K562 (cell line): ENCODE measurements at regions not wholly inside any gene's neighbourhood (a gene's known extent, or its start where the extent isn't known, plus 50 kb on each side); places are given as distances from the start of the nearest gene placed in this dataset.

ENCODE experiments used
- BCL6 ChIP-seq: fragments of 250-450 bp; sonication (Bioruptor Pico); IDR thresholded peaks from 2 replicates; pipeline ENCODE4 v1.4.0; 2020
- COPS2 ChIP-seq: fragments of 450-650 bp; conservative IDR thresholded peaks from 2 replicates; pipeline ENCODE4 v1.6.1; 2016; ENCODE audit warnings: mild to moderate bottlenecking, moderate library complexity
- HDAC6 ChIP-seq: IDR thresholded peaks from 2 replicates; pipeline ENCODE4 v1.6.1; 2012; ENCODE audit warnings: low read depth, mild to moderate bottlenecking, control low read depth, inconsistent platforms, low read length, moderate library complexity
- HNRNPH1 ChIP-seq: fragments of 200-400 bp; formaldehyde crosslinking; optimal IDR thresholded peaks from 2 replicates; pipeline ENCODE3; 2017; ENCODE audit warnings: low read depth, mild to moderate bottlenecking, low read length, moderate library complexity
- KLF6 ChIP-seq: fragments of 250-450 bp; sonication (Bioruptor Pico); IDR thresholded peaks from 2 replicates; pipeline ENCODE4 v1.4.0; 2020; ENCODE audit warnings: mild to moderate bottlenecking, moderate library complexity, borderline replicate concordance
- MIER1 ChIP-seq: fragments of 450-650 bp; IDR thresholded peaks from 2 replicates; pipeline ENCODE4 v1.6.1; 2016; ENCODE audit warnings: antibody characterized with exemption, mild to moderate bottlenecking, low read depth
- PHF21A ChIP-seq: fragments of 450-650 bp; IDR thresholded peaks from 2 replicates; pipeline ENCODE4 v1.6.1; 2017; ENCODE audit warnings: low read depth, borderline replicate concordance
- RUNX1 ChIP-seq: sonication (generic); IDR thresholded peaks from 2 replicates; pipeline ENCODE4 v1.6.1; 2016; ENCODE audit warnings: antibody characterized with exemption, low read depth
- SMAD2 ChIP-seq: fragments of 150-350 bp; IDR thresholded peaks from 2 replicates; pipeline ENCODE4 v1.6.1; 2014; ENCODE audit warnings: low read depth, mild to moderate bottlenecking, low read length
- SMAD4 ChIP-seq: fragments of 250-450 bp; sonication (Bioruptor Pico); conservative IDR thresholded peaks from 2 replicates; pipeline ENCODE4 v1.8.0; 2021; ENCODE audit warnings: inconsistent platforms, mild to moderate bottlenecking, moderate library complexity
- XRCC4 ChIP-seq: IDR thresholded peaks from one replicate; pipeline ENCODE4 v1.6.1; 2011; ENCODE audit not compliant: insufficient read depth, insufficient read length; ENCODE audit errors: extremely low read depth
- ZNF668 ChIP-seq: fragments of 250-450 bp; sonication (Bioruptor Pico); IDR thresholded peaks from 2 replicates; pipeline ENCODE4 v1.8.0; 2022; ENCODE audit warnings: mild to moderate bottlenecking, inconsistent platforms
- TF ChIP-seq, protein P1 (sequence below): fragments of 250-450 bp; sonication (Bioruptor Pico); IDR thresholded peaks from 2 replicates; pipeline ENCODE4 v1.9.0; 2021; ENCODE audit warnings: mild to moderate bottlenecking
- TF ChIP-seq, protein P2 (sequence below): fragments of 250-450 bp; sonication (Bioruptor Pico); IDR thresholded peaks from 2 replicates; pipeline ENCODE4 v1.6.1; 2021; ENCODE audit warnings: mild to moderate bottlenecking
- TF ChIP-seq, protein P3 (sequence below): fragments of 450-650 bp; formaldehyde crosslinking; IDR thresholded peaks from 2 replicates; pipeline ENCODE4 v1.4.0; 2022; ENCODE audit warnings: mild to moderate bottlenecking, moderate library complexity
- TF ChIP-seq, protein P4 (sequence below): sonication (generic); formaldehyde crosslinking; IDR thresholded peaks from 2 replicates; pipeline ENCODE4 v1.8.0; 2023; ENCODE audit warnings: mild to moderate bottlenecking, missing genetic modification reagents
- TF ChIP-seq, protein P5 (sequence below): fragments of 450-650 bp; IDR thresholded peaks from 2 replicates; pipeline ENCODE4 v1.6.1; 2016; ENCODE audit warnings: missing biosample characterization, missing genetic modification characterization
- TF ChIP-seq, protein P6 (sequence below): sonication (generic); formaldehyde crosslinking; IDR thresholded peaks from 2 replicates; pipeline ENCODE4 v1.8.0; 2022; ENCODE audit warnings: mild to moderate bottlenecking, missing genetic modification reagents

DNA sequence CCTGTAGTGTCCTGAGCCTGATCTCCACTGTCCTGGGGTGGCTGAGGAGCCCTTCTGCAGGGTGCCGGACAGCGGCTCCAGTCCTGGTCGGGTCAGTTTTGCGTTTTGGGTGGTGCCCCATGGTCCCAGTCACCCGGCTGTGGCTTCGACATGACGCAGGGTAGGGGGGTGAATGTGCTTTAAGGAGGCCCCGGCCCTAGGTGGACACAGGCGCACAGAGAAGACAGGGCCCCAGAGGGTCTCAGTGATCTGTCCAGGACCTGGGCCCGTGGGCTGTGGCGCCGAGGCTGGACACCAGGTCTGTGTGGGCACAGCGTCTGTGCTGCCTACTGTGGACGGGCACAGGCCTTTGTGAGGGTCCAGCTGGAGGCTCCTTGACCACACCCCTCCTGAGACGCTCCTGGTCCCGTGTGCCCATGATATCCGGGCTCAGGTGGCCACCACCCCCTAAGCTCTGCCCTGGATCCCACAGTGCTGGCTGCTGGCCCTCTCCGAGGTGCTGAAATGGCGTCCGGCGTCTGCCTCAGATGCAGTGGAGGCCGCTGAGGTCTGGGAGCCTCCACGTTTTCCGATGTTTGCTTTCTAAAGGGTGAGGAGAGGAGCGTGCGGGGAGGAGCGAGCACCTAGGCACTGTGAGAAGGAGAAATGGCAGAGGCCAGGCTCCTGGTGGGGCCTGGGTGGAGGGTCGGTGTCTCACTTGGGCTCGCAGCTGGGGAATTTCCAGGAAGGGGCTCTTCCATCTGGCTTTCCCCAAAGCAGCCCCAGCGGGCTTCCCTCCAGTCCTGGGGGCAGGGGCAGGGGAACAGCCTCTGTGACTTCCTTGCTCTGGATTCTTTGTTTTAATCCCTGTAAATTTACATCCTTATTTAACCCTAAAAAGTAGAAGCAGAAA, 56.1 kb upstream of the ACSF3 start (continued):
- TF ChIP-seq, protein P1, sequence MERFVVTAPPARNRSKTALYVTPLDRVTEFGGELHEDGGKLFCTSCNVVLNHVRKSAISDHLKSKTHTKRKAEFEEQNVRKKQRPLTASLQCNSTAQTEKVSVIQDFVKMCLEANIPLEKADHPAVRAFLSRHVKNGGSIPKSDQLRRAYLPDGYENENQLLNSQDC: no peak
- TF ChIP-seq, protein P2, sequence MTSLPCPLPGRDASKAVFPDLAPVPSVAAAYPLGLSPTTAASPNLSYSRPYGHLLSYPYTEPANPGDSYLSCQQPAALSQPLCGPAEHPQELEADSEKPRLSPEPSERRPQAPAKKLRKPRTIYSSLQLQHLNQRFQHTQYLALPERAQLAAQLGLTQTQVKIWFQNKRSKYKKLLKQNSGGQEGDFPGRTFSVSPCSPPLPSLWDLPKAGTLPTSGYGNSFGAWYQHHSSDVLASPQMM (CRISPR knock-in tag): no peak
- no peak for TF ChIP-seq HDAC6
- no peak for TF ChIP-seq BCL6 (CRISPR knock-in tag)
- TF ChIP-seq, protein P3, sequence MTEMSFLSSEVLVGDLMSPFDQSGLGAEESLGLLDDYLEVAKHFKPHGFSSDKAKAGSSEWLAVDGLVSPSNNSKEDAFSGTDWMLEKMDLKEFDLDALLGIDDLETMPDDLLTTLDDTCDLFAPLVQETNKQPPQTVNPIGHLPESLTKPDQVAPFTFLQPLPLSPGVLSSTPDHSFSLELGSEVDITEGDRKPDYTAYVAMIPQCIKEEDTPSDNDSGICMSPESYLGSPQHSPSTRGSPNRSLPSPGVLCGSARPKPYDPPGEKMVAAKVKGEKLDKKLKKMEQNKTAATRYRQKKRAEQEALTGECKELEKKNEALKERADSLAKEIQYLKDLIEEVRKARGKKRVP (CRISPR knock-in tag): no peak
- TF ChIP-seq ZNF668 (CRISPR knock-in tag): no peak
- TF ChIP-seq, protein P4, sequence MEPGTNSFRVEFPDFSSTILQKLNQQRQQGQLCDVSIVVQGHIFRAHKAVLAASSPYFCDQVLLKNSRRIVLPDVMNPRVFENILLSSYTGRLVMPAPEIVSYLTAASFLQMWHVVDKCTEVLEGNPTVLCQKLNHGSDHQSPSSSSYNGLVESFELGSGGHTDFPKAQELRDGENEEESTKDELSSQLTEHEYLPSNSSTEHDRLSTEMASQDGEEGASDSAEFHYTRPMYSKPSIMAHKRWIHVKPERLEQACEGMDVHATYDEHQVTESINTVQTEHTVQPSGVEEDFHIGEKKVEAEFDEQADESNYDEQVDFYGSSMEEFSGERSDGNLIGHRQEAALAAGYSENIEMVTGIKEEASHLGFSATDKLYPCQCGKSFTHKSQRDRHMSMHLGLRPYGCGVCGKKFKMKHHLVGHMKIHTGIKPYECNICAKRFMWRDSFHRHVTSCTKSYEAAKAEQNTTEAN (CRISPR knock-in tag): no peak
- peak; percentile 97 for TF ChIP-seq MIER1
- no peak for TF ChIP-seq COPS2
- TF ChIP-seq PHF21A: no peak
- 0 out of 2 replicates have a peak, but pooled peaks have one; percentile 47 for TF ChIP-seq RUNX1
- TF ChIP-seq XRCC4: no peak
- TF ChIP-seq SMAD2: no peak
- TF ChIP-seq, protein P5, sequence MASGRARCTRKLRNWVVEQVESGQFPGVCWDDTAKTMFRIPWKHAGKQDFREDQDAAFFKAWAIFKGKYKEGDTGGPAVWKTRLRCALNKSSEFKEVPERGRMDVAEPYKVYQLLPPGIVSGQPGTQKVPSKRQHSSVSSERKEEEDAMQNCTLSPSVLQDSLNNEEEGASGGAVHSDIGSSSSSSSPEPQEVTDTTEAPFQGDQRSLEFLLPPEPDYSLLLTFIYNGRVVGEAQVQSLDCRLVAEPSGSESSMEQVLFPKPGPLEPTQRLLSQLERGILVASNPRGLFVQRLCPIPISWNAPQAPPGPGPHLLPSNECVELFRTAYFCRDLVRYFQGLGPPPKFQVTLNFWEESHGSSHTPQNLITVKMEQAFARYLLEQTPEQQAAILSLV: no peak
- no peak for TF ChIP-seq HNRNPH1
- TF ChIP-seq, protein P6, sequence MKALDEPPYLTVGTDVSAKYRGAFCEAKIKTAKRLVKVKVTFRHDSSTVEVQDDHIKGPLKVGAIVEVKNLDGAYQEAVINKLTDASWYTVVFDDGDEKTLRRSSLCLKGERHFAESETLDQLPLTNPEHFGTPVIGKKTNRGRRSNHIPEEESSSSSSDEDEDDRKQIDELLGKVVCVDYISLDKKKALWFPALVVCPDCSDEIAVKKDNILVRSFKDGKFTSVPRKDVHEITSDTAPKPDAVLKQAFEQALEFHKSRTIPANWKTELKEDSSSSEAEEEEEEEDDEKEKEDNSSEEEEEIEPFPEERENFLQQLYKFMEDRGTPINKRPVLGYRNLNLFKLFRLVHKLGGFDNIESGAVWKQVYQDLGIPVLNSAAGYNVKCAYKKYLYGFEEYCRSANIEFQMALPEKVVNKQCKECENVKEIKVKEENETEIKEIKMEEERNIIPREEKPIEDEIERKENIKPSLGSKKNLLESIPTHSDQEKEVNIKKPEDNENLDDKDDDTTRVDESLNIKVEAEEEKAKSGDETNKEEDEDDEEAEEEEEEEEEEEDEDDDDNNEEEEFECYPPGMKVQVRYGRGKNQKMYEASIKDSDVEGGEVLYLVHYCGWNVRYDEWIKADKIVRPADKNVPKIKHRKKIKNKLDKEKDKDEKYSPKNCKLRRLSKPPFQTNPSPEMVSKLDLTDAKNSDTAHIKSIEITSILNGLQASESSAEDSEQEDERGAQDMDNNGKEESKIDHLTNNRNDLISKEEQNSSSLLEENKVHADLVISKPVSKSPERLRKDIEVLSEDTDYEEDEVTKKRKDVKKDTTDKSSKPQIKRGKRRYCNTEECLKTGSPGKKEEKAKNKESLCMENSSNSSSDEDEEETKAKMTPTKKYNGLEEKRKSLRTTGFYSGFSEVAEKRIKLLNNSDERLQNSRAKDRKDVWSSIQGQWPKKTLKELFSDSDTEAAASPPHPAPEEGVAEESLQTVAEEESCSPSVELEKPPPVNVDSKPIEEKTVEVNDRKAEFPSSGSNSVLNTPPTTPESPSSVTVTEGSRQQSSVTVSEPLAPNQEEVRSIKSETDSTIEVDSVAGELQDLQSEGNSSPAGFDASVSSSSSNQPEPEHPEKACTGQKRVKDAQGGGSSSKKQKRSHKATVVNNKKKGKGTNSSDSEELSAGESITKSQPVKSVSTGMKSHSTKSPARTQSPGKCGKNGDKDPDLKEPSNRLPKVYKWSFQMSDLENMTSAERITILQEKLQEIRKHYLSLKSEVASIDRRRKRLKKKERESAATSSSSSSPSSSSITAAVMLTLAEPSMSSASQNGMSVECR (CRISPR knock-in tag): peak; percentile 89
- TF ChIP-seq KLF6 (CRISPR knock-in tag): no peak
- TF ChIP-seq SMAD4 (CRISPR knock-in tag): peak; percentile 45; the same call in 1 of the 2 replicates
